ENCODE measurements at regions not wholly inside any gene's neighbourhood (a gene's known extent, or its start where the extent isn't known, plus 50 kb on each side); places are given as distances from the start of the nearest gene placed in this dataset.

DNA sequence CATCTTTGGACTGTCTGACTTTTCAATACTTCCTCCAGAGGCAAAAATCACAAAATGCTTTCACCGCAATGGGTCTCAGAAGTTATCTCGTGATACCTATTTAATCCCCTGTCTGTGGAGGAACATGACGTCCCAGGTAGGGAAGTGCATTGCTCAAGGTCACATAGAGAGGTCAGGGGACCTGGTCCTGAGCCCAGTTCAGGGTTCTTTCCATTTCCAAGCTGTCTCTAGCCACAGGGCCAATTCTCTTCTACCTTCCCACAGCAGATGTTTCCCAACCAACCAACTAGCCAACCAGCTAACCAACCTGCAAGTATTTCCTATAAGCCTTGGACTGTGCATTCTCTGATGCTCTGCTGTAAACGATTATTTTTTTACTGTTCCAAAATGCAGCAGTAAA lies 122.2 kb upstream of the DLG1 start:
- TF ChIP-seq, protein P1, sequence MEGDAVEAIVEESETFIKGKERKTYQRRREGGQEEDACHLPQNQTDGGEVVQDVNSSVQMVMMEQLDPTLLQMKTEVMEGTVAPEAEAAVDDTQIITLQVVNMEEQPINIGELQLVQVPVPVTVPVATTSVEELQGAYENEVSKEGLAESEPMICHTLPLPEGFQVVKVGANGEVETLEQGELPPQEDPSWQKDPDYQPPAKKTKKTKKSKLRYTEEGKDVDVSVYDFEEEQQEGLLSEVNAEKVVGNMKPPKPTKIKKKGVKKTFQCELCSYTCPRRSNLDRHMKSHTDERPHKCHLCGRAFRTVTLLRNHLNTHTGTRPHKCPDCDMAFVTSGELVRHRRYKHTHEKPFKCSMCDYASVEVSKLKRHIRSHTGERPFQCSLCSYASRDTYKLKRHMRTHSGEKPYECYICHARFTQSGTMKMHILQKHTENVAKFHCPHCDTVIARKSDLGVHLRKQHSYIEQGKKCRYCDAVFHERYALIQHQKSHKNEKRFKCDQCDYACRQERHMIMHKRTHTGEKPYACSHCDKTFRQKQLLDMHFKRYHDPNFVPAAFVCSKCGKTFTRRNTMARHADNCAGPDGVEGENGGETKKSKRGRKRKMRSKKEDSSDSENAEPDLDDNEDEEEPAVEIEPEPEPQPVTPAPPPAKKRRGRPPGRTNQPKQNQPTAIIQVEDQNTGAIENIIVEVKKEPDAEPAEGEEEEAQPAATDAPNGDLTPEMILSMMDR (IDR thresholded peaks at IDR 0.05 in 4 of 5, conservative IDR thresholded peaks at IDR 0.05 in 1 of 5), result no peak
- TF ChIP-seq POLR2A (IDR thresholded peaks at IDR 0.05), result no peak

Measured in gastrocnemius medialis (tissue), 4 donors.